OCI-LY7 (cell line): ENCODE measurements at regions not wholly inside any gene's neighbourhood (a gene's known extent, or its start where the extent isn't known, plus 50 kb on each side); places are given as distances from the start of the nearest gene placed in this dataset.

Source experiments
- EZH2phosphoT487 ChIP-seq: fragments of 200-600 bp; sonication (generic); IDR thresholded peaks from 2 replicates; pipeline ENCODE4 v1.6.1; 2018; ENCODE audit warnings: low read depth, borderline replicate concordance, mild to moderate bottlenecking, mixed run types, antibody characterized with exemption, low read length, moderate library complexity, mixed read lengths
- TF ChIP-seq, protein P1 (sequence below): fragments of 200-600 bp; sonication (generic); conservative IDR thresholded peaks from 2 replicates; pipeline ENCODE4 v1.5.1; 2014; ENCODE audit warnings: mild to moderate bottlenecking, antibody characterized with exemption, low read length, moderate library complexity, mixed read lengths

DNA sequence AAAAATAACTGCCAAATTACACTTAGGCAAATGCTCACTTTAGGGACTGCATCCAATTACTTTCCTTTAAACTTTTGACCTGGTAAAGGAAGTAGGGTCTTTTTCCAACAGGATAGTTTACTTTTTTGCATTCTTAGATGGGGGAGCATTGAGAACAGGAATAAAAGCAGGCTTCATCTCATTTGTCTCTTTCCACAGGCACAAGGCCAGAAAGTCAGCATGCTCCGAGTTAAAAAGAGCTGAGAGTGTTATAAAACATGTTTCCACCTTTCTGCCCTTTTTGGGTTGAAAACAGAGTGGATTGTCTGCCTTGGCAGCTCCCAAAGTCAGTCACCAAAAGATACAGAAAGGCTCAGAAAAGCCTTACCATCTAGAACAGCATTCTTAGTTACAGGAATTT lies 404.9 kb upstream of the ALCAM start:
- TF ChIP-seq, protein P1, sequence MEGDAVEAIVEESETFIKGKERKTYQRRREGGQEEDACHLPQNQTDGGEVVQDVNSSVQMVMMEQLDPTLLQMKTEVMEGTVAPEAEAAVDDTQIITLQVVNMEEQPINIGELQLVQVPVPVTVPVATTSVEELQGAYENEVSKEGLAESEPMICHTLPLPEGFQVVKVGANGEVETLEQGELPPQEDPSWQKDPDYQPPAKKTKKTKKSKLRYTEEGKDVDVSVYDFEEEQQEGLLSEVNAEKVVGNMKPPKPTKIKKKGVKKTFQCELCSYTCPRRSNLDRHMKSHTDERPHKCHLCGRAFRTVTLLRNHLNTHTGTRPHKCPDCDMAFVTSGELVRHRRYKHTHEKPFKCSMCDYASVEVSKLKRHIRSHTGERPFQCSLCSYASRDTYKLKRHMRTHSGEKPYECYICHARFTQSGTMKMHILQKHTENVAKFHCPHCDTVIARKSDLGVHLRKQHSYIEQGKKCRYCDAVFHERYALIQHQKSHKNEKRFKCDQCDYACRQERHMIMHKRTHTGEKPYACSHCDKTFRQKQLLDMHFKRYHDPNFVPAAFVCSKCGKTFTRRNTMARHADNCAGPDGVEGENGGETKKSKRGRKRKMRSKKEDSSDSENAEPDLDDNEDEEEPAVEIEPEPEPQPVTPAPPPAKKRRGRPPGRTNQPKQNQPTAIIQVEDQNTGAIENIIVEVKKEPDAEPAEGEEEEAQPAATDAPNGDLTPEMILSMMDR: no peak
- no peak for TF ChIP-seq EZH2phosphoT487
